ENCODE measurements at regions not wholly inside any gene's neighbourhood (a gene's known extent, or its start where the extent isn't known, plus 50 kb on each side); places are given as distances from the start of the nearest gene placed in this dataset.

DNA sequence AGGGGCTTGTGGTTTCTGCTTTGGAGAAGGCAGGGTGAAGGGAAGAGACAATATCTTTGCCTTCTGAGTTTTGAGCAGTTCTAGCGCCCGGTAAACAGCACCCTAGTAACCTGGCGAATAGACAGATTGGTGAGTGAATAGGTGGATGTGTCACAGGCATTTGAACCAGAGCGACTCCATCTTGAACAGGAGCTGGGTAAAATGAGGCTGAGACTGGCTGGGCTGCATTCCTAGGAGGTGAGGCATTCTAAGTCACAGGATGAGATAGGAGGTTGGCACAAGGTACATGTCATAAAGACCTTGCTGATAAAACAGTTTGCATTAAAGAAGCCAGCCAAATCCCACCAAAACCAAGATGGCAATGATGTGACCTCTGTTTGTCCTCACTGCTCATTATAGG, 643.6 kb upstream of the TMEM132C start:
- TF ChIP-seq, protein P1, sequence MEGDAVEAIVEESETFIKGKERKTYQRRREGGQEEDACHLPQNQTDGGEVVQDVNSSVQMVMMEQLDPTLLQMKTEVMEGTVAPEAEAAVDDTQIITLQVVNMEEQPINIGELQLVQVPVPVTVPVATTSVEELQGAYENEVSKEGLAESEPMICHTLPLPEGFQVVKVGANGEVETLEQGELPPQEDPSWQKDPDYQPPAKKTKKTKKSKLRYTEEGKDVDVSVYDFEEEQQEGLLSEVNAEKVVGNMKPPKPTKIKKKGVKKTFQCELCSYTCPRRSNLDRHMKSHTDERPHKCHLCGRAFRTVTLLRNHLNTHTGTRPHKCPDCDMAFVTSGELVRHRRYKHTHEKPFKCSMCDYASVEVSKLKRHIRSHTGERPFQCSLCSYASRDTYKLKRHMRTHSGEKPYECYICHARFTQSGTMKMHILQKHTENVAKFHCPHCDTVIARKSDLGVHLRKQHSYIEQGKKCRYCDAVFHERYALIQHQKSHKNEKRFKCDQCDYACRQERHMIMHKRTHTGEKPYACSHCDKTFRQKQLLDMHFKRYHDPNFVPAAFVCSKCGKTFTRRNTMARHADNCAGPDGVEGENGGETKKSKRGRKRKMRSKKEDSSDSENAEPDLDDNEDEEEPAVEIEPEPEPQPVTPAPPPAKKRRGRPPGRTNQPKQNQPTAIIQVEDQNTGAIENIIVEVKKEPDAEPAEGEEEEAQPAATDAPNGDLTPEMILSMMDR (IDR thresholded peaks at IDR 0.05), result no peak
- no peak for TF ChIP-seq ZFX (IDR thresholded peaks at IDR 0.05; ENCODE audit: borderline replicate concordance)
- no peak overlapping the region for H3K27ac ChIP-seq

DNA sequence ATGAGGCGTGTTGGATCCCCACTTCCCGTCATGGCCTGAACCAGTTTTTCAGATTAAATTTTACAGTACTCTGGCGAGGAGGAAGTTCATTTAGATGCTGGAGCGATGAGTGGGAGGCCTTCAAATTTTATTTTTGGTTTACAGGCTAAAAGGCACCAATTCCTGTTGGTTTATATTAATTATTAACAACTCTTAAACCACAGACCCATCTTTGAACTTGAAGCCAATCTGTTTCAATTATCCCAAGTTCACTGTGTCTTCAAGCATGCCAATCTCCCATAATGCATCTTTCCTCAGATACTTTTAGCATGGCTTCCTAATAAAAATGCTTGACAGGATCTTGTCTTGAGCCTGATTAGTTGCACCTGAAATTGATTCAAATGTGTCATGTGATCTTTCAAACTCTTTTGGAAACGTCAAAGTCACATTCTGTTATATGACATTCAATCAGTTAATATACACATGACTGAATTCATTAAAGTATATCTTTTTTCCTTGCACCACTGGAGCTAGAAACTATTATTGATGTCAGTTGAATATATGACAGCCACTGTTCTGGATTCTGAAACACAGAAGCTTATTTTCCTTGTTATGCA, 641.7 kb upstream of the TMEM132C start:
- TF ChIP-seq ZFX (IDR thresholded peaks at IDR 0.05; ENCODE audit: borderline replicate concordance), result no peak
- TF ChIP-seq, protein P1 (IDR thresholded peaks at IDR 0.05), result no peak
- no peak overlapping the region for H3K27ac ChIP-seq

DNA sequence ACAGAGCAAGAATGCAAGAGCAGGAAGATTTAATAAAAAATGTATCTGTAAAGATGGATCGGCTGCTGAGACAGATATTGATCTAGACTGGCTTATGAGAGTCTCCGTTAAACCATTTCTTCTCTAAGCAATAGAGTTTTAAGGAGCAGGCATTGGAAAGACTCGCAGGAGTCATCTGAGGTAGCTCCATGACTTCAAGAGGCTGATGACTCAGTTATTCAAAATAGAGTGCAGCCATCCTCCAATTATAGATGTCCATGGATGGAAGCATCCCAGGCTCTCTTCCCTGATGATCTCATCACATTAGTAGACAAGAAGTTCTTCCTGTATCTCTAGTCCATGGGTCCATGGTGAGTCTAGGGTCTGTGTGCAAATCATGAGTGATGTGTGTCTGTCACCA, 638.3 kb upstream of the TMEM132C start:
- no peak overlapping the region for H3K27ac ChIP-seq
- TF ChIP-seq, protein P1 (IDR thresholded peaks at IDR 0.05), result no peak
- no peak for TF ChIP-seq ZFX (IDR thresholded peaks at IDR 0.05; ENCODE audit: borderline replicate concordance)

DNA sequence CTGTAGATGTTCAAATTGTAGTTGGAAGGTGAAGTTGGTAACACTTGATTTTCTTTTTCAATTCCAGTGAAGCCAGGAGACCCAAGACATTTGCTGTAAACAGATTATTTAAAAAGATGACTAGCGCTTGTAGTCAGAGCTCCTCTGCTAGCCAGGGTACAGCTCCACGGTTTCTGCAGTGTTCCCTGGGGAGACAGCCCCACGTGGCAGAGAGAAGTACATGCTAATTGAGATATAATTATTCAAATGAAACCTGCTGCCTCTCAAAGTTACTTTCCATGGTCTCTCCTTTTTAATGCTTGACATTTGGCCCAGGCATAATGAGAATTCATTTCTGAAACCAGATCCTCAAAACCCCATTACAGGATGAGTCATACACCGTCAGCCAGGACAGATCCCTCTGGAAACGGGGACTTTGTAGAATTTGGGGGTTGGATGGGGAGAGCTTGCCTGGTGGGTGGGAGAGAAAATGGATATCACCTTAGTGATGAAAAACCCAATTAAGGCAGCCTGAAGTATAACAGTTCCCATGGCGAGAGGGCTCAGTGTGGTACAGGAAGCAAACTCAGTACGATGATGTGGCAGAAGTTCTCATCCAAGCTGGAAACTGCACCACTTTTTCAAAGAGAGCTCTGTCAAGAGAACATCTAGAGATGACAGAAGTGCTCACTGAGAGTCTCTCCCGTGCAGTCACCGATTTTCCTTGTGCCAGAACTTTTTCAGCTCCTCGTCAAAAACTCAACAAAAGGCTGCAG, 637.7 kb upstream of the TMEM132C start:
- TF ChIP-seq, protein P1 (IDR thresholded peaks at IDR 0.05), result no peak
- no peak for TF ChIP-seq ZFX (IDR thresholded peaks at IDR 0.05; ENCODE audit: borderline replicate concordance)
- H3K27ac ChIP-seq, result no peak overlapping the region

DNA sequence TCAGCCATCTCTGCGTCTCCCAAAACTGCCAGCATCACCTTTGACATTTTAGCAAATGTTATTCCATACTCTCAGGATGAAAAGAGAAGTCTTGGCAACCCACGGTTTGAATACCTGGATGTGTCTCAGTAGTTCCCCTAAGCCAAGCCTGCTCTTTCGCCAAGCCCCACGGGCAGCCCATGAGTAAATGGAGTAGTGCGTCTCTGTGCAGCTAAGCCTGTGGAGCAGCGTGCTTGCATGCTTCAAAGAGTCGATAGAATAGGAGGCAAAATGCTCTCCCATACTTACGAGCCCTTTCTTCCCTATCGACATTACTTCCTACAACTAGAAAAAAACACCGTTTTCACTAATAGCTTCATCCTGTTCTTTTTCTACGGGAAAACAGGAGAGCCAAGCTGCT, 634.5 kb upstream of the TMEM132C start:
- no peak for TF ChIP-seq ZFX (IDR thresholded peaks at IDR 0.05; ENCODE audit: borderline replicate concordance)
- TF ChIP-seq, protein P1 (IDR thresholded peaks at IDR 0.05), result no peak
- no peak overlapping the region for H3K27ac ChIP-seq

DNA sequence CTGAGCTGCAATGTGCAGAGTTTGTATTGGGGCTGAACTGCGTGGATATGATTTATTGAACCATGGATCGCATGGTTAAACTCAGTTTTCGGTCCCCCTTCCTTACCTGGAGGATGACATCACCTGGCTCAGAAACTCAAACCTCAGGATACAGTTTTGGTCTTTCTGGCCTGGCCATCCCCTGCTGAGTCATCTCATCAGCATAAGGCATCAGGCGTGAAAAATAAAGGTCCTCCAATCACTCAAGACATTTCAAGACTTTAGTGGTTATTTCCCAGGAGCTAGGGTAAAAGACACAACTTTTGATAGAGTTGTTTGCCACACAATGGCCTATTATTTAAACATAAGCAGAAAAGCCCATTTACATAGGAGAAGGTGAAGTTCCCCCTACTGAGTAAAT, 631.1 kb upstream of the TMEM132C start:
- no peak for TF ChIP-seq ZFX (IDR thresholded peaks at IDR 0.05; ENCODE audit: borderline replicate concordance)
- TF ChIP-seq, protein P1 (IDR thresholded peaks at IDR 0.05), result no peak
- no peak overlapping the region for H3K27ac ChIP-seq

DNA sequence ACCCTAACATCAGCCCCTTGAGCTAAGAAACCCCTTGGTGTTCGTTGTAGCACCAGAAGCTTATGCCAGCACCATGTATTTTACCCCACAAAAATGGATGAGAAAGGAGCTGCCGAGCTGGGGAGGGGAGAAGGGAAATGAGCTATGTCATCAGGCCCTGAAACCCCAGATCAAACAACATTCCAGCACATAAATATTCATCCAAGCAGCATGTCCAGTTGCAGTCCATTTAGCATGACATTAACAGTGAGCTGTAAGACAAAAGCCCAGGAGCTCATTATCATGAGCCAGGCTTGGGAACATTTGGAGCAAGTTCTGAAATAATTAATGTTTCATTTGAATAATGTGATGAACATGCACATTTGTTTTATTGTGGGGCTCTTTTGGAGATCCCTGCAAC, 630.1 kb upstream of the TMEM132C start:
- TF ChIP-seq ZFX (IDR thresholded peaks at IDR 0.05; ENCODE audit: borderline replicate concordance), result no peak
- TF ChIP-seq, protein P1 (IDR thresholded peaks at IDR 0.05), result no peak
- H3K27ac ChIP-seq, result no peak overlapping the region
